Keratinocyte (primary cell): ENCODE measurements at regions not wholly inside any gene's neighbourhood (a gene's known extent, or its start where the extent isn't known, plus 50 kb on each side); places are given as distances from the start of the nearest gene placed in this dataset.

Experiments
- DNase-seq: peaks from one replicate; pipeline ENCODE4 v3.0.0-alpha.2; 2011; ENCODE audit warnings: low read depth, missing footprints, low spot score
- FAIRE-seq: peaks from 2 replicates; lab custom pipeline; 2011; peaks lifted over from hg19 to GRCh38; lab: Jason Lieb, UNC
- H2AFZ ChIP-seq: 2 replicates; pipeline ENCODE4 v1.6.0; 2012; ENCODE audit warnings: low read length, control low read depth, inconsistent platforms; ENCODE audit not compliant: control insufficient read depth
- H3K27ac ChIP-seq: 2 replicates; pipeline ENCODE4 v1.5.1; 2011; ENCODE audit warnings: low read length; ENCODE audit not compliant: control insufficient read depth, insufficient read depth
- H3K27me3 ChIP-seq: 3 replicates; pipeline ENCODE4 v1.6.0; 2011; ENCODE audit warnings: low read length; ENCODE audit not compliant: control insufficient read depth, insufficient read depth; ENCODE audit errors: extremely low read depth
- H3K36me3 ChIP-seq, 2 experiments: 2 replicates in 1 of 2; 3 replicates in 1 of 2; pipeline ENCODE4 v1.5.1; 2011; ENCODE audit warnings: low read length in 2 of 2, mild to moderate bottlenecking in 1 of 2; ENCODE audit not compliant: control insufficient read depth in 2 of 2, insufficient read depth in 2 of 2; ENCODE audit errors: extremely low read depth in 1 of 2
- H3K4me1 ChIP-seq: 3 replicates; pipeline ENCODE4 v1.5.1; 2011; ENCODE audit warnings: low read length; ENCODE audit not compliant: control insufficient read depth, insufficient read depth; ENCODE audit errors: extremely low read depth
- H3K4me2 ChIP-seq: 3 replicates; pipeline ENCODE4 v1.6.0; 2011; ENCODE audit warnings: low read depth, low read length; ENCODE audit not compliant: control insufficient read depth, insufficient read depth; ENCODE audit errors: extremely low read depth
- H3K4me3 ChIP-seq, 3 experiments: fragments of 200-600 bp in 1 of 3; sonication (generic) in 1 of 3; 2 replicates in 2 of 3; 3 replicates in 1 of 3; pipeline ENCODE4 v1.5.1; 2011 to 2016; ENCODE audit warnings: low read length in 3 of 3, mild to moderate bottlenecking in 3 of 3, control low read depth in 2 of 3, inconsistent platforms in 1 of 3, low read depth in 1 of 3, mixed read lengths in 1 of 3, mixed run types in 1 of 3, moderate library complexity in 1 of 3; ENCODE audit not compliant: control insufficient read depth in 2 of 3, insufficient read depth in 2 of 3; ENCODE audit errors: extremely low read depth in 1 of 3
- H3K79me2 ChIP-seq: 2 replicates; pipeline ENCODE4 v1.6.0; 2012; ENCODE audit warnings: low read length; ENCODE audit not compliant: control insufficient read depth, insufficient read depth
- H3K9ac ChIP-seq: 3 replicates; pipeline ENCODE4 v1.6.0; 2011; ENCODE audit warnings: low read length; ENCODE audit not compliant: control insufficient read depth, insufficient read depth; ENCODE audit errors: extremely low read depth
- H3K9me1 ChIP-seq: 3 replicates; pipeline ENCODE4 v1.6.0; 2011; ENCODE audit warnings: low read length; ENCODE audit not compliant: control insufficient read depth, insufficient read depth; ENCODE audit errors: extremely low read depth
- H3K9me3 ChIP-seq: 2 replicates; pipeline ENCODE4 v1.5.1; 2012; ENCODE audit warnings: low read depth, low read length; ENCODE audit not compliant: control insufficient read depth
- H4K20me1 ChIP-seq: 3 replicates; pipeline ENCODE4 v1.6.0; 2011; ENCODE audit warnings: low read length; ENCODE audit not compliant: control insufficient read depth, insufficient read depth; ENCODE audit errors: extremely low read depth
- EZH2 ChIP-seq: IDR thresholded peaks from one replicate; pipeline ENCODE4 v1.6.1; 2012; ENCODE audit warnings: inconsistent platforms, mild to moderate bottlenecking, low read length, moderate library complexity
- dilution Hi-C: fragments of 300-500 bp; cut with MboI; formaldehyde crosslinking; loops from one replicate; pipeline ENCODE4 v1.7.0; 2020; ENCODE audit warnings: low sequenced_read_pairs; ENCODE audit not compliant: extremely low pct_ligation_motif_present
- TF ChIP-seq, protein P1 (sequence below), 3 experiments: IDR thresholded peaks in 1 of 3; conservative IDR thresholded peaks in 1 of 3; optimal IDR thresholded peaks in 1 of 3; 2 replicates in 2 of 3; 3 replicates in 1 of 3; pipeline versions ENCODE3 to v1.5.1; 2011; ENCODE audit warnings: low read length in 3 of 3, mild to moderate bottlenecking in 3 of 3, moderate library complexity in 2 of 3, control low read depth in 1 of 3, inconsistent platforms in 1 of 3; ENCODE audit not compliant: insufficient read depth in 2 of 3; ENCODE audit errors: extremely low read depth in 1 of 3

DNA sequence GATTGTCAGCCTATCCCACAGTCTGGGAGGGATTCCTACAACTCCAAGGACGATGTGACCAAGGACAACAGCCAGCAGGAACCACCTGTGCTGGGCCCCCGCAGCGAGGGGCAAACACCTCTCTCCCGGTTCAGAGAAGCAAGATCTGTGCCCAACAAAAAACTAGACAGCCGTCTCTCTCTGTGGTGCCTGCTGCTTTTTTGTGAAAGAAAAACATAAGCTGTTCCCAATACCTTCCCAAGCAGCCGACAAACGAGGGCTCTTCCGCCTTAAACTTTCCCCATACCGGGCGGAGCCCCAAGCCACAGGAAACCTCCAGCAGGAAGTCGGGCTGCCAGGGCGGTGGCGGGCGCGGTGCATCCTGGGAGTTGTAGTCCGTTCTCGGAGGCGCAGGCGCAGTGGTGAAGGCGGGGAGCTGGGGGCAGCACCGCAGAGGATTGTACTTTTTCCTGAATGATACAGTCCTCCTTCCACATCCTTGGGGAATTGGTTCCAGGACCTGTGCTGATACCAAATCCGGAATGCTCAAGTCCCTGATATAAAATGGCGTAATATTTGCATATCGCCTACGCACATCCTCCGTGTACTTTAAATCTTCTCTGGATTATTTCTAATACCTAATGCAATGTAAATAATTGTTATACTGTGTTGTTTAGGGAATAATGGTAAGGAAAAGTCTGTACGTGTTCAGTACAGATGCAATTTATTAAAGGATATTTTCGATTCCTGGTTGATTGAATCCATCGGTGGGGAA, 63.1 kb upstream of the IRF2 start:
- Histone ChIP-seq H3K79me2 (peaks cover 3% of the 10 kb centered on the region), H3K9me3 (no peaks in the 10 kb centered on the region), H3K4me2 (peak overlapping the region; percentile 94), H3K4me1 (peaks cover 4% of the 10 kb centered on the region), H3K36me3 (no peaks in the 10 kb centered on the region), H3K9ac (peak overlapping the region; percentile 96), H3K27me3 (no peaks in the 10 kb centered on the region), H3K9me1 (no peaks in the 10 kb centered on the region), H3K4me3 (peak overlapping the region; percentile 55 to 100 (median 95)), H3K27ac (peak overlapping the region; percentile 96), H2AFZ (peak overlapping the region; percentile 95), H4K20me1 (no peaks in the 10 kb centered on the region)
- TF ChIP-seq, protein P1, sequence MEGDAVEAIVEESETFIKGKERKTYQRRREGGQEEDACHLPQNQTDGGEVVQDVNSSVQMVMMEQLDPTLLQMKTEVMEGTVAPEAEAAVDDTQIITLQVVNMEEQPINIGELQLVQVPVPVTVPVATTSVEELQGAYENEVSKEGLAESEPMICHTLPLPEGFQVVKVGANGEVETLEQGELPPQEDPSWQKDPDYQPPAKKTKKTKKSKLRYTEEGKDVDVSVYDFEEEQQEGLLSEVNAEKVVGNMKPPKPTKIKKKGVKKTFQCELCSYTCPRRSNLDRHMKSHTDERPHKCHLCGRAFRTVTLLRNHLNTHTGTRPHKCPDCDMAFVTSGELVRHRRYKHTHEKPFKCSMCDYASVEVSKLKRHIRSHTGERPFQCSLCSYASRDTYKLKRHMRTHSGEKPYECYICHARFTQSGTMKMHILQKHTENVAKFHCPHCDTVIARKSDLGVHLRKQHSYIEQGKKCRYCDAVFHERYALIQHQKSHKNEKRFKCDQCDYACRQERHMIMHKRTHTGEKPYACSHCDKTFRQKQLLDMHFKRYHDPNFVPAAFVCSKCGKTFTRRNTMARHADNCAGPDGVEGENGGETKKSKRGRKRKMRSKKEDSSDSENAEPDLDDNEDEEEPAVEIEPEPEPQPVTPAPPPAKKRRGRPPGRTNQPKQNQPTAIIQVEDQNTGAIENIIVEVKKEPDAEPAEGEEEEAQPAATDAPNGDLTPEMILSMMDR (optimal IDR thresholded peaks at IDR 0.05 in 1 of 3, IDR thresholded peaks at IDR 0.05 in 1 of 3, conservative IDR thresholded peaks at IDR 0.05 in 1 of 3; ENCODE audit: extremely low read depth in 1 of 3, insufficient read depth in 2 of 3, low read length in 3 of 3), result peak in 1 of 3 experiments; percentile 21
- no peak for TF ChIP-seq EZH2
- DNase-seq (peak; percentile 41), FAIRE-seq (peak; percentile 90)
- dilution Hi-C loops, result no loop called here

DNA sequence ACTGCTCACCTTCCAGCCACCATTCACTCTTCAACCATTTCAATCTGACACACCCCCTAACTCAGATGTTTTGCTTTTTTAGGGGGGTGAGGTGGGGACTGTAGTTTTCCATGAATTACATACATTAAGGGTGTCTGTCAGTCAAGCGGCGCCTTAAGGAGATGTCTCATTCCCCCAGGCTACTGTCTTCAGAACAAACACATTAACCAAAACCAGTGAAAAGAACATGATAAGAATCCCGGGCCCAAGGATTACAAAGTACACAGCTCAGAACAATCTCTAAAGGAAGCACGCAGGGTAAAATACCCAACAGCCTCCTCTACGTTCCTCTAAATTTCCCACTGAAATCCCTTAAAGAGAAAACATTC, 62.5 kb upstream of the IRF2 start:
- DNase-seq (no peak), FAIRE-seq (peak; percentile 41)
- dilution Hi-C loops, result no loop called here
- no peaks in the 10 kb centered on the region for H3K36me3 ChIP-seq
- H3K27ac ChIP-seq, result peak overlapping the region; percentile 96
- peak overlapping the region; percentile 94 for H3K4me2 ChIP-seq
- H3K27me3 ChIP-seq, result no peaks in the 10 kb centered on the region
- H3K79me2 ChIP-seq, result peaks cover 3% of the 10 kb centered on the region
- TF ChIP-seq, protein P1 (optimal IDR thresholded peaks at IDR 0.05 in 1 of 3, IDR thresholded peaks at IDR 0.05 in 1 of 3, conservative IDR thresholded peaks at IDR 0.05 in 1 of 3; ENCODE audit: extremely low read depth in 1 of 3, insufficient read depth in 2 of 3, low read length in 3 of 3), result no peak
- TF ChIP-seq EZH2, result no peak
- peak overlapping the region; percentile 55 to 100 (median 95) for H3K4me3 ChIP-seq
- peak overlapping the region; percentile 95 for H2AFZ ChIP-seq
- H3K9me3 ChIP-seq, result no peaks in the 10 kb centered on the region
- H3K4me1 ChIP-seq, result peaks cover 4% of the 10 kb centered on the region
- no peaks in the 10 kb centered on the region for H4K20me1 ChIP-seq
- H3K9me1 ChIP-seq, result no peaks in the 10 kb centered on the region
- peak overlapping the region; percentile 96 for H3K9ac ChIP-seq
